ENCODE measurements at regions not wholly inside any gene's neighbourhood (a gene's known extent, or its start where the extent isn't known, plus 50 kb on each side); places are given as distances from the start of the nearest gene placed in this dataset.

GRCh38 chr3:99212969-99213368 is 311.5 kb upstream of the DCBLD2 start:
- TF ChIP-seq CTCF (conservative IDR thresholded peaks at IDR 0.05; ENCODE audit: low read length) (no peak), EZH2phosphoT487 (IDR thresholded peaks at IDR 0.05; ENCODE audit: borderline replicate concordance) (no peak)
